ENCODE measurements at regions not wholly inside any gene's neighbourhood (a gene's known extent, or its start where the extent isn't known, plus 50 kb on each side); places are given as distances from the start of the nearest gene placed in this dataset.

GRCh38 chr9:28394774-28395173 is 821.5 kb upstream of the C9orf72 start:
- H2AK5ac ChIP-seq (ENCODE audit: low read depth, low read length): no peak overlapping the region
- no peak for ATAC-seq (ENCODE audit: low read depth)
- no peak for DNase-seq
- H3K4me3 ChIP-seq (ENCODE audit: insufficient read depth, low read depth, low read length): no peak overlapping the region
- in situ Hi-C loops (cut with MboI; ENCODE audit: low sequenced_read_pairs): no loop called here
- no peak overlapping the region for H4K5ac ChIP-seq (ENCODE audit: low read depth, low read length)
- H3K9ac ChIP-seq (ENCODE audit: low read depth, low read length): no peak overlapping the region
- H3K56ac ChIP-seq (ENCODE audit: extremely low read depth, insufficient read depth, low read length): no peak overlapping the region
- no peak overlapping the region for H2BK120ac ChIP-seq (ENCODE audit: low read depth, low read length)
- H4K8ac ChIP-seq (ENCODE audit: low read depth in 2 of 2, low read length in 2 of 2): no peak overlapping the region
- dilution Hi-C loops (cut with HindIII; ENCODE audit: low sequenced_read_pairs, unreplicated experiment): no loop called here
- H2AK9ac ChIP-seq (replicated peaks; ENCODE audit: low read depth, low read length, poor library complexity): no peak overlapping the region
- CTCF ChIA-PET: no interaction called here
- no peak overlapping the region for H3K18ac ChIP-seq (ENCODE audit: low read depth, low read length)
- H3K9me1 ChIP-seq (ENCODE audit: insufficient read depth, low read length): no peaks in the 10 kb centered on the region
- no peak overlapping the region for H3K4ac ChIP-seq (ENCODE audit: low read depth, low read length)
- H4K20me1 ChIP-seq (ENCODE audit: insufficient read depth, low read length): no peaks in the 10 kb centered on the region
- H3K23ac ChIP-seq (ENCODE audit: low read depth, low read length): no peak overlapping the region
- no peak overlapping the region for H2BK5ac ChIP-seq (ENCODE audit: low read depth, low read length, poor library complexity, severe bottlenecking)
- H3K4me2 ChIP-seq (ENCODE audit: low read depth, low read length): no peak overlapping the region
- no peak overlapping the region for H2BK20ac ChIP-seq (ENCODE audit: low read depth, low read length)
- H3K27ac ChIP-seq (ENCODE audit: insufficient read depth, low read length): no peak overlapping the region
- POLR2A ChIA-PET (ENCODE audit: unreplicated experiment): no interaction called here
- no peaks in the 10 kb centered on the region for H3K36me3 ChIP-seq (ENCODE audit: control insufficient read depth, insufficient read depth, low read length)
- no peak overlapping the region for H2BK15ac ChIP-seq (ENCODE audit: low read depth, low read length)
- no peak overlapping the region for H4K91ac ChIP-seq (ENCODE audit: insufficient read depth, low read depth, low read length)
- no TSS peak for BruUV-seq (replicated peaks)
- no peak overlapping the region for H2AFZ ChIP-seq (replicated peaks; ENCODE audit: low read length, poor library complexity)
- no peaks in the 10 kb centered on the region for H3K4me1 ChIP-seq (ENCODE audit: control insufficient read depth, insufficient read depth, low read length)
- intact Hi-C loops (cut with micrococcal nuclease): no loop called here
- TF ChIP-seq MXI1 (IDR thresholded peaks at IDR 0.05; ENCODE audit: borderline replicate concordance, low read depth, low read length) (no peak), CEBPB (IDR thresholded peaks at IDR 0.05; ENCODE audit: low read depth, low read length) (no peak), CTCF (conservative IDR thresholded peaks at IDR 0.05; ENCODE audit: low read depth, low read length) (no peak), RAD21 (IDR thresholded peaks at IDR 0.05; ENCODE audit: low read length) (no peak), MAZ (IDR thresholded peaks at IDR 0.05; ENCODE audit: borderline replicate concordance, low read depth, low read length) (no peak), POLR2A (IDR thresholded peaks at IDR 0.05; ENCODE audit: low read depth, low read length) (no peak)
- H3K9me3 ChIP-seq (ENCODE audit: control insufficient read depth, insufficient read depth, low read length): peaks cover 2% of the 10 kb centered on the region; the same call in 1 of the 2 replicates
- no peaks in the 10 kb centered on the region for H3K79me1 ChIP-seq (ENCODE audit: low read depth in 1 of 2, low read length in 2 of 2)
- H3K27me3 ChIP-seq (ENCODE audit: control insufficient read depth, insufficient read depth, low read length): no peaks in the 10 kb centered on the region
- no peak overlapping the region for H3K14ac ChIP-seq (replicated peaks; ENCODE audit: low read depth, low read length)
